HepG2 (cell line): ENCODE measurements at regions not wholly inside any gene's neighbourhood (a gene's known extent, or its start where the extent isn't known, plus 50 kb on each side); places are given as distances from the start of the nearest gene placed in this dataset.

Source experiments
- CHCHD3 ChIP-seq: sonication (generic); formaldehyde crosslinking; IDR thresholded peaks from 2 replicates; pipeline ENCODE4 v1.8.0; 2022; ENCODE audit warnings: mild to moderate bottlenecking, missing genetic modification reagents, moderate library complexity
- EHMT2 ChIP-seq: fragments of 200-600 bp; sonication (generic); IDR thresholded peaks from 2 replicates; pipeline ENCODE4 v1.7.0; 2017; ENCODE audit warnings: antibody characterized with exemption, low read depth, low read length, borderline replicate concordance
- EZH2 ChIP-seq: conservative IDR thresholded peaks from 2 replicates; pipeline ENCODE4 v1.6.1; 2012; ENCODE audit warnings: mild to moderate bottlenecking, low read depth, low read length, moderate library complexity
- POLR2A ChIP-seq, 2 experiments: IDR thresholded peaks; 2 replicates each; pipeline ENCODE4 v1.6.1; 2011; ENCODE audit warnings: low read depth in 2 of 2, low read length in 2 of 2, mild to moderate bottlenecking in 1 of 2, moderate library complexity in 1 of 2; ENCODE audit not compliant: insufficient read depth in 1 of 2
- RAD51 ChIP-seq: fragments of 450-650 bp; IDR thresholded peaks from 2 replicates; pipeline ENCODE4 v1.6.1; 2016; ENCODE audit warnings: borderline replicate concordance
- REXO4 ChIP-seq: sonication (generic); formaldehyde crosslinking; IDR thresholded peaks from 2 replicates; pipeline ENCODE4 v1.8.0; 2022; ENCODE audit warnings: missing genetic modification reagents, mild to moderate bottlenecking, borderline replicate concordance
- SP4 ChIP-seq: sonication (generic); formaldehyde crosslinking; IDR thresholded peaks from 2 replicates; pipeline ENCODE4 v1.8.1; 2023; ENCODE audit warnings: mild to moderate bottlenecking, missing genetic modification reagents
- ZBTB21 ChIP-seq: sonication (generic); formaldehyde crosslinking; IDR thresholded peaks from 2 replicates; pipeline ENCODE4 v1.4.0; 2020; ENCODE audit warnings: missing genetic modification reagents
- ZNF768 ChIP-seq: sonication (generic); formaldehyde crosslinking; IDR thresholded peaks from 2 replicates; pipeline ENCODE4 v1.4.0; 2020; ENCODE audit warnings: missing genetic modification reagents
- TF ChIP-seq, protein P1 (sequence below): sonication (generic); formaldehyde crosslinking; IDR thresholded peaks from 2 replicates; pipeline ENCODE4 v1.5.0; 2020; ENCODE audit warnings: mild to moderate bottlenecking, missing genetic modification reagents, moderate library complexity
- TF ChIP-seq, protein P2 (sequence below): sonication (generic); formaldehyde crosslinking; IDR thresholded peaks from 2 replicates; pipeline ENCODE4 v1.5.0; 2020; ENCODE audit warnings: missing genetic modification reagents
- TF ChIP-seq, protein P3 (sequence below), 2 experiments: IDR thresholded peaks; 2 replicates each; pipeline ENCODE4 v1.6.1; 2011 to 2012; ENCODE audit warnings: low read length in 2 of 2, borderline replicate concordance in 1 of 2, low read depth in 1 of 2, mild to moderate bottlenecking in 1 of 2, moderate library complexity in 1 of 2
- TF ChIP-seq, protein P4 (sequence below): sonication (generic); formaldehyde crosslinking; conservative IDR thresholded peaks from 2 replicates; pipeline ENCODE4 v1.4.0; 2020; ENCODE audit warnings: missing genetic modification reagents
- TF ChIP-seq, protein P5 (sequence below): sonication (generic); formaldehyde crosslinking; IDR thresholded peaks from 2 replicates; pipeline ENCODE4 v1.4.0; 2020; ENCODE audit warnings: missing genetic modification reagents

DNA sequence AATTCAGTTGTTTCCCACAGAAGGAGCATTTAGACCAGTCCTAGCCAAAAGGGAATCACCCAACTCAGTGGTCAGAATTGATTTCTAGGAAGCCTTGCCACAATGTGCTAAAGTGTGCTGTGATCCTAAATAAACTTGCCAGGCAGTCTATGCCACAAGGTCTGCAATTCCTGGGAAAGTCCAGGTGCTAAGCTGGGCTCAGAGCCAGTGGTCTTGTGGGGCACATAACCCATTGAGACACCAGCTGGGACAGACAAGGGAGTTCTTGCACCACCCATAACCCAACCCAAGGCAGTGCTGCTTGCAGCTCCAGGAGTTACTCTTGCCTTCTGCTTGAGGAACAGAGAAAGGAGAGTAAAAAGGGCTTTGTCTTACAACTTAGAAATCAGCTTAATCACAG is 489.5 kb upstream of the SPRY2 start:
- TF ChIP-seq, protein P1, sequence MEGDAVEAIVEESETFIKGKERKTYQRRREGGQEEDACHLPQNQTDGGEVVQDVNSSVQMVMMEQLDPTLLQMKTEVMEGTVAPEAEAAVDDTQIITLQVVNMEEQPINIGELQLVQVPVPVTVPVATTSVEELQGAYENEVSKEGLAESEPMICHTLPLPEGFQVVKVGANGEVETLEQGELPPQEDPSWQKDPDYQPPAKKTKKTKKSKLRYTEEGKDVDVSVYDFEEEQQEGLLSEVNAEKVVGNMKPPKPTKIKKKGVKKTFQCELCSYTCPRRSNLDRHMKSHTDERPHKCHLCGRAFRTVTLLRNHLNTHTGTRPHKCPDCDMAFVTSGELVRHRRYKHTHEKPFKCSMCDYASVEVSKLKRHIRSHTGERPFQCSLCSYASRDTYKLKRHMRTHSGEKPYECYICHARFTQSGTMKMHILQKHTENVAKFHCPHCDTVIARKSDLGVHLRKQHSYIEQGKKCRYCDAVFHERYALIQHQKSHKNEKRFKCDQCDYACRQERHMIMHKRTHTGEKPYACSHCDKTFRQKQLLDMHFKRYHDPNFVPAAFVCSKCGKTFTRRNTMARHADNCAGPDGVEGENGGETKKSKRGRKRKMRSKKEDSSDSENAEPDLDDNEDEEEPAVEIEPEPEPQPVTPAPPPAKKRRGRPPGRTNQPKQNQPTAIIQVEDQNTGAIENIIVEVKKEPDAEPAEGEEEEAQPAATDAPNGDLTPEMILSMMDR (CRISPR knock-in tag) = no peak
- TF ChIP-seq EHMT2 (no peak), CHCHD3 (no peak), SP4 (no peak), EZH2 (no peak), RAD51 (no peak), REXO4 (no peak), POLR2A (IDR thresholded peaks at IDR 0.05; ENCODE audit: insufficient read depth in 1 of 2, low read depth in 2 of 2, low read length in 2 of 2) (no peak), ZNF768 (CRISPR knock-in tag) (no peak), ZBTB21 (no peak)
- TF ChIP-seq, protein P2, sequence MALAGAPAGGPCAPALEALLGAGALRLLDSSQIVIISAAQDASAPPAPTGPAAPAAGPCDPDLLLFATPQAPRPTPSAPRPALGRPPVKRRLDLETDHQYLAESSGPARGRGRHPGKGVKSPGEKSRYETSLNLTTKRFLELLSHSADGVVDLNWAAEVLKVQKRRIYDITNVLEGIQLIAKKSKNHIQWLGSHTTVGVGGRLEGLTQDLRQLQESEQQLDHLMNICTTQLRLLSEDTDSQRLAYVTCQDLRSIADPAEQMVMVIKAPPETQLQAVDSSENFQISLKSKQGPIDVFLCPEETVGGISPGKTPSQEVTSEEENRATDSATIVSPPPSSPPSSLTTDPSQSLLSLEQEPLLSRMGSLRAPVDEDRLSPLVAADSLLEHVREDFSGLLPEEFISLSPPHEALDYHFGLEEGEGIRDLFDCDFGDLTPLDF (CRISPR knock-in tag) = no peak
- TF ChIP-seq, protein P3, sequence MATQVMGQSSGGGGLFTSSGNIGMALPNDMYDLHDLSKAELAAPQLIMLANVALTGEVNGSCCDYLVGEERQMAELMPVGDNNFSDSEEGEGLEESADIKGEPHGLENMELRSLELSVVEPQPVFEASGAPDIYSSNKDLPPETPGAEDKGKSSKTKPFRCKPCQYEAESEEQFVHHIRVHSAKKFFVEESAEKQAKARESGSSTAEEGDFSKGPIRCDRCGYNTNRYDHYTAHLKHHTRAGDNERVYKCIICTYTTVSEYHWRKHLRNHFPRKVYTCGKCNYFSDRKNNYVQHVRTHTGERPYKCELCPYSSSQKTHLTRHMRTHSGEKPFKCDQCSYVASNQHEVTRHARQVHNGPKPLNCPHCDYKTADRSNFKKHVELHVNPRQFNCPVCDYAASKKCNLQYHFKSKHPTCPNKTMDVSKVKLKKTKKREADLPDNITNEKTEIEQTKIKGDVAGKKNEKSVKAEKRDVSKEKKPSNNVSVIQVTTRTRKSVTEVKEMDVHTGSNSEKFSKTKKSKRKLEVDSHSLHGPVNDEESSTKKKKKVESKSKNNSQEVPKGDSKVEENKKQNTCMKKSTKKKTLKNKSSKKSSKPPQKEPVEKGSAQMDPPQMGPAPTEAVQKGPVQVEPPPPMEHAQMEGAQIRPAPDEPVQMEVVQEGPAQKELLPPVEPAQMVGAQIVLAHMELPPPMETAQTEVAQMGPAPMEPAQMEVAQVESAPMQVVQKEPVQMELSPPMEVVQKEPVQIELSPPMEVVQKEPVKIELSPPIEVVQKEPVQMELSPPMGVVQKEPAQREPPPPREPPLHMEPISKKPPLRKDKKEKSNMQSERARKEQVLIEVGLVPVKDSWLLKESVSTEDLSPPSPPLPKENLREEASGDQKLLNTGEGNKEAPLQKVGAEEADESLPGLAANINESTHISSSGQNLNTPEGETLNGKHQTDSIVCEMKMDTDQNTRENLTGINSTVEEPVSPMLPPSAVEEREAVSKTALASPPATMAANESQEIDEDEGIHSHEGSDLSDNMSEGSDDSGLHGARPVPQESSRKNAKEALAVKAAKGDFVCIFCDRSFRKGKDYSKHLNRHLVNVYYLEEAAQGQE (IDR thresholded peaks at IDR 0.05; ENCODE audit: borderline replicate concordance in 1 of 2, low read depth in 1 of 2, low read length in 2 of 2) = no peak
- TF ChIP-seq, protein P4, sequence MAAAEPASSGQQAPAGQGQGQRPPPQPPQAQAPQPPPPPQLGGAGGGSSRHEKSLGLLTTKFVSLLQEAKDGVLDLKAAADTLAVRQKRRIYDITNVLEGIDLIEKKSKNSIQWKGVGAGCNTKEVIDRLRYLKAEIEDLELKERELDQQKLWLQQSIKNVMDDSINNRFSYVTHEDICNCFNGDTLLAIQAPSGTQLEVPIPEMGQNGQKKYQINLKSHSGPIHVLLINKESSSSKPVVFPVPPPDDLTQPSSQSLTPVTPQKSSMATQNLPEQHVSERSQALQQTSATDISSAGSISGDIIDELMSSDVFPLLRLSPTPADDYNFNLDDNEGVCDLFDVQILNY (CRISPR knock-in tag) = no peak
- TF ChIP-seq, protein P5, sequence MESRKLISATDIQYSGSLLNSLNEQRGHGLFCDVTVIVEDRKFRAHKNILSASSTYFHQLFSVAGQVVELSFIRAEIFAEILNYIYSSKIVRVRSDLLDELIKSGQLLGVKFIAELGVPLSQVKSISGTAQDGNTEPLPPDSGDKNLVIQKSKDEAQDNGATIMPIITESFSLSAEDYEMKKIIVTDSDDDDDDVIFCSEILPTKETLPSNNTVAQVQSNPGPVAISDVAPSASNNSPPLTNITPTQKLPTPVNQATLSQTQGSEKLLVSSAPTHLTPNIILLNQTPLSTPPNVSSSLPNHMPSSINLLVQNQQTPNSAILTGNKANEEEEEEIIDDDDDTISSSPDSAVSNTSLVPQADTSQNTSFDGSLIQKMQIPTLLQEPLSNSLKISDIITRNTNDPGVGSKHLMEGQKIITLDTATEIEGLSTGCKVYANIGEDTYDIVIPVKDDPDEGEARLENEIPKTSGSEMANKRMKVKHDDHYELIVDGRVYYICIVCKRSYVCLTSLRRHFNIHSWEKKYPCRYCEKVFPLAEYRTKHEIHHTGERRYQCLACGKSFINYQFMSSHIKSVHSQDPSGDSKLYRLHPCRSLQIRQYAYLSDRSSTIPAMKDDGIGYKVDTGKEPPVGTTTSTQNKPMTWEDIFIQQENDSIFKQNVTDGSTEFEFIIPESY (CRISPR knock-in tag) = no peak
